ENCODE measurements at regions not wholly inside any gene's neighbourhood (a gene's known extent, or its start where the extent isn't known, plus 50 kb on each side); places are given as distances from the start of the nearest gene placed in this dataset.

DNA sequence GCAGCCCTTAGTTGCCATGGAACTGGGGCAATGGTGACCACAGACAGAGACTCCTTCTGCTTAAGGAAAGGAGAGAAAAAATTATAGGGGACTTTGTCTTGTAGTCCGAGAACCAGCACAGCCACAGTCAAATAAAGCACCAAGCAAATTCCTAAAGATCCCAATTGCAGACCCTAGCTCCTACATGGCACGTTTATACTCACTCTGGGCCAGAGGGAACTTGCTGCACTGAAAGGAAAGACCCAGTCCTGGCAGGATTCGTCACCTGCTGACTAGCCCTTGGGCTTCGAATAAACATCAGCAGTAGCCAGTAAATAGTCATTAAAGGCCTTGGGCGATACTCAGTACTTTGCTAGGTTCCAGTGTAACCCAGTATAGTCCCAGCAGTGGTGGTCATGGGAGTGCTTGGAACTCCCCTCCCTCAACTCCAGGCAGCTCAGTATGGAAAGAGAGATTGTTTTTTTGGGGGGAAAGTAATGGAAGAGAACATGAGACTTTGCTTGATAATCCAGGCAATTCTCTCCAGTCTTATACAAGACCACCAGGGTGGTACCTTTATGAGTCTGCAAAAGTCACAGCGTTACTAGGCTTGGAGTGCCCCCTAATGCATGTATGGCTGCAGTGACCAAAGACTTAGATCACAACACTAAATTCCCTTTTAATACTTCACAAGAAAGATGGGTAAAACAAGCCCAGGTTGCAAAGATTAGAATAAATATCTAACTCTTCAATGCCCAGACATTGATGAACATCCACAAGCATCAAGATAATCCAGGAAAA lies 66.4 kb upstream of the AGTR1 start:
- TF ChIP-seq, protein P1, sequence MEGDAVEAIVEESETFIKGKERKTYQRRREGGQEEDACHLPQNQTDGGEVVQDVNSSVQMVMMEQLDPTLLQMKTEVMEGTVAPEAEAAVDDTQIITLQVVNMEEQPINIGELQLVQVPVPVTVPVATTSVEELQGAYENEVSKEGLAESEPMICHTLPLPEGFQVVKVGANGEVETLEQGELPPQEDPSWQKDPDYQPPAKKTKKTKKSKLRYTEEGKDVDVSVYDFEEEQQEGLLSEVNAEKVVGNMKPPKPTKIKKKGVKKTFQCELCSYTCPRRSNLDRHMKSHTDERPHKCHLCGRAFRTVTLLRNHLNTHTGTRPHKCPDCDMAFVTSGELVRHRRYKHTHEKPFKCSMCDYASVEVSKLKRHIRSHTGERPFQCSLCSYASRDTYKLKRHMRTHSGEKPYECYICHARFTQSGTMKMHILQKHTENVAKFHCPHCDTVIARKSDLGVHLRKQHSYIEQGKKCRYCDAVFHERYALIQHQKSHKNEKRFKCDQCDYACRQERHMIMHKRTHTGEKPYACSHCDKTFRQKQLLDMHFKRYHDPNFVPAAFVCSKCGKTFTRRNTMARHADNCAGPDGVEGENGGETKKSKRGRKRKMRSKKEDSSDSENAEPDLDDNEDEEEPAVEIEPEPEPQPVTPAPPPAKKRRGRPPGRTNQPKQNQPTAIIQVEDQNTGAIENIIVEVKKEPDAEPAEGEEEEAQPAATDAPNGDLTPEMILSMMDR (IDR thresholded peaks at IDR 0.05; ENCODE audit: insufficient read depth, low read depth, low read length, missing control alignments) = no peak
- no peak overlapping the region for H3K4me3 ChIP-seq (ENCODE audit: low read depth, low read length)
- no peak for DNase-seq (ENCODE audit: low read depth)

- DNase-seq (ENCODE audit: low read depth) = no peak
- H3K4me3 ChIP-seq (ENCODE audit: low read depth, low read length) = no peak overlapping the region
- TF ChIP-seq, protein P1 (IDR thresholded peaks at IDR 0.05; ENCODE audit: insufficient read depth, low read depth, low read length, missing control alignments) = no peak
Observed at GRCh38 chr3:148641722-148642121, 56.0 kb upstream of the AGTR1 start.

DNA sequence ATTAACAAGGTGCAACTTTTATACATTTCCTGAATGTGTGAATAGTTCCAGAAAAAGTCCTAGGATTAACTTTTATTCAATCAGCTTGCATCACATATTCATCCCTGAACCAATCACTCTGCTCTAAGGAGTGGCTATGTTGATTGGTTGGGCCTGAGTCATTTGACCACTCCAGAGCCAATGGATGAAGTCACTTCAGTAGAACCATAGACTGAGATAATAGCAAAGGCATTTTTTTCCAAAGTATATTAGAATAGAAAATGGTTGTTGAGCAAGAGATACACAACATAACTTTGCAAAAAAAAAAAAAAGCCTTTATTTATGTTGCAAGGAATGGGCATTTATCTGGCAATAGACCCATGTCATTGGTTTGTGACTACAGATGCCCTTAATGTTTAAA lies 55.5 kb upstream of the AGTR1 start:
- no peak for DNase-seq (ENCODE audit: low read depth)
- TF ChIP-seq, protein P1 (IDR thresholded peaks at IDR 0.05; ENCODE audit: insufficient read depth, low read depth, low read length, missing control alignments) = no peak
- H3K4me3 ChIP-seq (ENCODE audit: low read depth, low read length) = no peak overlapping the region

DNA sequence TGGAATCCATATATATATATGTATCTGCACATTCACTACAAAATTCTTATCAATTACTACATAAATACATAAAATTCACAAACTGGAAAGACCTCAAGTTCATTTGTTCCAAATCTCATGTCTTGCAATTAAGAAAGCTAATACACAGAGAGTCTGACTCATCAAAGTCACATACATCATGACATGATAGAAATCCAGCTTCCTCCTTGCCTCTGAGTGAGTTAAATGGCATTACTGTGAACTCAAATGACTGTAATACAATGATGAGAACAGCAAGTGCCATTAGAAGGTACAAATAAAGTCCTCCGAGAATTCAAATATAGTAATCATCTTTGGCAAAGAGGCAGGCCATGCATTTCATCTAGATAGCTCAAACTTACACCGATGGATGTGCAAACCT lies 55.1 kb upstream of the AGTR1 start:
- TF ChIP-seq, protein P1 (IDR thresholded peaks at IDR 0.05; ENCODE audit: insufficient read depth, low read depth, low read length, missing control alignments) = no peak
- no peak for DNase-seq (ENCODE audit: low read depth)
- H3K4me3 ChIP-seq (ENCODE audit: low read depth, low read length) = no peak overlapping the region

- TF ChIP-seq, protein P1 (IDR thresholded peaks at IDR 0.05; ENCODE audit: insufficient read depth, low read depth, low read length, missing control alignments) = no peak
- H3K4me3 ChIP-seq (ENCODE audit: low read depth, low read length) = no peak overlapping the region
- DNase-seq (ENCODE audit: low read depth) = no peak
Observed at GRCh38 chr3:148643389-148643840, 54.3 kb upstream of the AGTR1 start.

DNA sequence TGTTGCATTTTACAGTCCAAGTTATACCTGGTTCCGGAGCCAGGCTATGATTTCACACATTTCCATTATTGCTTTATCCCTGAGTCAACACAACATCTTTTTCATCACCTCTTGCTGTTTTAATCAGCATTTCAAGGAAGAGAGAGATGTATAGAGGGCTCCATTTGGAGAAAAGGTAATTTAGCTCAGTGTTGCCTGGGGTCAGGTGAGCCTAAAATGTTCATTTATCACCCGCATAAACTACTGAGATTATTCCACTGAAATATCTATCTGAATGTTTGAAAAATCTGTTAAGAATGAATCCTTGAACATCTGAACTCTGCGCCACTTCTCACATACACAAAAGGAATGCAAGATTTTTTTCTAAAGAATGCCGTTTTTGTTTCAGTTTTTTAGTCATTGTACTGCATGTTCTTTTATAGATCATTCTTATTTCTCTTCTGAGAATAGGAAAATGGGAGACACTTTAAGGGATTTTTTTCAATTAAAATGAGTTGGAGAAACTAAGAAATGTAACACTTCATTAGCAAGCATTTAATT lies 51.5 kb upstream of the AGTR1 start:
- TF ChIP-seq, protein P1 (IDR thresholded peaks at IDR 0.05; ENCODE audit: insufficient read depth, low read depth, low read length, missing control alignments) = no peak
- H3K4me3 ChIP-seq (ENCODE audit: low read depth, low read length) = no peak overlapping the region
- DNase-seq (ENCODE audit: low read depth) = no peak

Data from GM12865 (cell line).